Ascending aorta (tissue), 2 donors: ENCODE measurements at regions not wholly inside any gene's neighbourhood (a gene's known extent, or its start where the extent isn't known, plus 50 kb on each side); places are given as distances from the start of the nearest gene placed in this dataset.

ENCODE experiments used
- DNase-seq, 2 donors: peaks; one replicate each; pipeline ENCODE4 v3.0.0-alpha.2; 2019; ENCODE audit warnings: low spot score in 2 of 2
- H3K27ac ChIP-seq, 2 donors: fragments of 200-600 bp; sonication (generic); one replicate each; pipeline ENCODE4 v1.5.1; 2016 to 2017; ENCODE audit warnings: mild to moderate bottlenecking in 1 of 2
- H3K27me3 ChIP-seq: fragments of 200-600 bp; sonication (generic); one replicate; pipeline ENCODE4 v1.5.1; 2017
- H3K36me3 ChIP-seq, 2 donors: fragments of 200-600 bp; sonication (generic); one replicate each; pipeline ENCODE4 v1.5.1; 2016
- H3K4me1 ChIP-seq, 2 donors: fragments of 200-600 bp; sonication (generic); one replicate each; pipeline ENCODE4 v1.5.1; 2016 to 2017; ENCODE audit warnings: mild to moderate bottlenecking in 1 of 2
- H3K4me3 ChIP-seq, 2 donors: fragments of 200-600 bp; sonication (generic); one replicate each; pipeline ENCODE4 v1.5.1; 2016 to 2017; ENCODE audit warnings: mild to moderate bottlenecking in 1 of 2
- H3K9me3 ChIP-seq, 2 donors: fragments of 200-600 bp; sonication (generic); one replicate each; pipeline ENCODE4 v1.5.1; 2016
- intact Hi-C: fragments of 100-400 bp; cut with DNase I; formaldehyde crosslinking; loops from one replicate; pipeline ENCODE4 v1.15.1; 2023
- TF ChIP-seq, protein P1 (sequence below), 3 experiments: fragments of 200-600 bp in 2 of 3; fragments of 450-650 bp in 1 of 3; sonication (generic) in 2 of 3; IDR thresholded peaks; one replicate each; pipeline ENCODE4 v1.5.1; 2016 to 2019; ENCODE audit warnings: antibody characterized with exemption in 3 of 3, mild to moderate bottlenecking in 1 of 3, moderate library complexity in 1 of 3

DNA sequence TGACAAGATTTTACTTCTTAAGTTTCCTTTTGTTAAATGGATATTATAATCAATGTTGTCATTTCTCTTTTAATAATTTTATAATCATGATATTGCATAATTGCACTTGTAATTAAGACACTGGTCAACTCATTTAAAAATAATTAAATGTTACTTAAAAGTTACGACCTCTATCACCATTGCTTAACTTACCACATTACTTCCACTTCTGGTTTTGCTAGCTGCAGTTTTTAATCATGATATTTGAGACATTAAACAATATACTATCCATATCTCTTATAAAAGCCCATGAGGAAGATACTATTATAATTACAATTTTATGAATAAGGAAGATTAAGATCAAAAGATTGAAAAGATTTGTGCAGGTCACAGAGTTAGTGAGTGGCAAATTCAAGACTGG, 502.0 kb downstream of the RNF144A start:
- intact Hi-C loops, result no loop called here
- no peak for DNase-seq
- Histone ChIP-seq H3K27ac (no peak overlapping the region), H3K4me1 (no peaks in the 10 kb centered on the region), H3K4me3 (no peak overlapping the region), H3K36me3 (no peaks in the 10 kb centered on the region), H3K9me3 (no peaks in the 10 kb centered on the region), H3K27me3 (no peaks in the 10 kb centered on the region)
- TF ChIP-seq, protein P1, sequence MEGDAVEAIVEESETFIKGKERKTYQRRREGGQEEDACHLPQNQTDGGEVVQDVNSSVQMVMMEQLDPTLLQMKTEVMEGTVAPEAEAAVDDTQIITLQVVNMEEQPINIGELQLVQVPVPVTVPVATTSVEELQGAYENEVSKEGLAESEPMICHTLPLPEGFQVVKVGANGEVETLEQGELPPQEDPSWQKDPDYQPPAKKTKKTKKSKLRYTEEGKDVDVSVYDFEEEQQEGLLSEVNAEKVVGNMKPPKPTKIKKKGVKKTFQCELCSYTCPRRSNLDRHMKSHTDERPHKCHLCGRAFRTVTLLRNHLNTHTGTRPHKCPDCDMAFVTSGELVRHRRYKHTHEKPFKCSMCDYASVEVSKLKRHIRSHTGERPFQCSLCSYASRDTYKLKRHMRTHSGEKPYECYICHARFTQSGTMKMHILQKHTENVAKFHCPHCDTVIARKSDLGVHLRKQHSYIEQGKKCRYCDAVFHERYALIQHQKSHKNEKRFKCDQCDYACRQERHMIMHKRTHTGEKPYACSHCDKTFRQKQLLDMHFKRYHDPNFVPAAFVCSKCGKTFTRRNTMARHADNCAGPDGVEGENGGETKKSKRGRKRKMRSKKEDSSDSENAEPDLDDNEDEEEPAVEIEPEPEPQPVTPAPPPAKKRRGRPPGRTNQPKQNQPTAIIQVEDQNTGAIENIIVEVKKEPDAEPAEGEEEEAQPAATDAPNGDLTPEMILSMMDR (IDR thresholded peaks at IDR 0.05), result no peak

DNA sequence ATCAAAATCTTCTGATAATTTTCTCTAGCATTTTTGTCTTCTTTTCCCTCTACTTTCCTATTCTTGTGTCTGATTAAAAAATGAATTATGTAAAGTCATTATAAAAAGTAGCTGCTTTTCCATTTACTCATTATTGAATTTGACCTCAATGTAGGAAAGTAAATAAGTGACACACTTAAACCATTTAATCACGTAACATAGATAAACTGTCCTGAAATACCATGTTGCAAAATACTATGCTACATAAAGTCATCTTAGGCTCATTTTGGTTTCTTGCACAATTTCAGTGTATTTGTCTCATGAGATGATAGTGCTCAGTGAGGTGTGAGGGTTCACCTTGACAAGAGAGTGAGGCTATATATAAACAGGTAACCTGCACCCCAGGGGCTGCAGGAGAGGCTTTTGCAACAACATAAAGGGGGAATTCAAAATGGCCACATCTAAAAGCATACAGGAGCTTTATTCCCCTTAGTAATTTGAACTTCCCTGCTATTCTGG, 502.7 kb downstream of the RNF144A start:
- H3K36me3 ChIP-seq, result no peaks in the 10 kb centered on the region

GRCh38 chr2:7420530-7420929, 503.3 kb downstream of the RNF144A start:
- Histone ChIP-seq H3K27me3 (no peaks in the 10 kb centered on the region), H3K9me3 (no peaks in the 10 kb centered on the region), H3K36me3 (no peaks in the 10 kb centered on the region), H3K27ac (no peak overlapping the region), H3K4me3 (no peak overlapping the region), H3K4me1 (no peaks in the 10 kb centered on the region)
- TF ChIP-seq, protein P1 (IDR thresholded peaks at IDR 0.05), result no peak
- intact Hi-C loops, result no loop called here
- DNase-seq, result no peak

More for the DNA sequence above, 502.7 kb downstream of the RNF144A start:
- Histone ChIP-seq H3K27me3 (no peaks in the 10 kb centered on the region), H3K9me3 (no peaks in the 10 kb centered on the region), H3K4me1 (no peaks in the 10 kb centered on the region), H3K27ac (no peak overlapping the region), H3K4me3 (no peak overlapping the region)
- no peak for DNase-seq
- TF ChIP-seq, protein P1 (IDR thresholded peaks at IDR 0.05), result no peak
- intact Hi-C loops, result no loop called here

GRCh38 chr2:7424481-7424880, 507.3 kb downstream of the RNF144A start:
- no peak for DNase-seq
- intact Hi-C loops, result no loop called here
- no peaks in the 10 kb centered on the region for H3K9me3 ChIP-seq

GRCh38 chr2:7427293-7428060, 510.3 kb downstream of the RNF144A start:
- H3K4me3 ChIP-seq, result no peak overlapping the region
- no peaks in the 10 kb centered on the region for H3K27me3 ChIP-seq
- TF ChIP-seq, protein P1 (IDR thresholded peaks at IDR 0.05), result peak; percentile 55 to 80 (median 61)
- DNase-seq, result no peak
- no peaks in the 10 kb centered on the region for H3K36me3 ChIP-seq
- no peak overlapping the region for H3K27ac ChIP-seq
- H3K4me1 ChIP-seq, result peaks cover 0 to 2% of the 10 kb centered on the region in 2 donors
- no peaks in the 10 kb centered on the region for H3K9me3 ChIP-seq
- intact Hi-C loops, result loop anchor here (1.0 to 2.0 kb wide), 2 partner anchors 1258 to 1335 kb away; no protein-coding TSS in a partner anchor

More at GRCh38 chr2:7424481-7424880, 507.3 kb downstream of the RNF144A start:
- Histone ChIP-seq H3K36me3 (no peaks in the 10 kb centered on the region), H3K4me3 (no peak overlapping the region), H3K27ac (no peak overlapping the region), H3K27me3 (no peaks in the 10 kb centered on the region), H3K4me1 (peaks cover 0 to 2% of the 10 kb centered on the region in 2 donors)
- TF ChIP-seq, protein P1 (IDR thresholded peaks at IDR 0.05), result no peak
